ENCODE measurements at regions not wholly inside any gene's neighbourhood (a gene's known extent, or its start where the extent isn't known, plus 50 kb on each side); places are given as distances from the start of the nearest gene placed in this dataset.

- TF ChIP-seq, protein P1, sequence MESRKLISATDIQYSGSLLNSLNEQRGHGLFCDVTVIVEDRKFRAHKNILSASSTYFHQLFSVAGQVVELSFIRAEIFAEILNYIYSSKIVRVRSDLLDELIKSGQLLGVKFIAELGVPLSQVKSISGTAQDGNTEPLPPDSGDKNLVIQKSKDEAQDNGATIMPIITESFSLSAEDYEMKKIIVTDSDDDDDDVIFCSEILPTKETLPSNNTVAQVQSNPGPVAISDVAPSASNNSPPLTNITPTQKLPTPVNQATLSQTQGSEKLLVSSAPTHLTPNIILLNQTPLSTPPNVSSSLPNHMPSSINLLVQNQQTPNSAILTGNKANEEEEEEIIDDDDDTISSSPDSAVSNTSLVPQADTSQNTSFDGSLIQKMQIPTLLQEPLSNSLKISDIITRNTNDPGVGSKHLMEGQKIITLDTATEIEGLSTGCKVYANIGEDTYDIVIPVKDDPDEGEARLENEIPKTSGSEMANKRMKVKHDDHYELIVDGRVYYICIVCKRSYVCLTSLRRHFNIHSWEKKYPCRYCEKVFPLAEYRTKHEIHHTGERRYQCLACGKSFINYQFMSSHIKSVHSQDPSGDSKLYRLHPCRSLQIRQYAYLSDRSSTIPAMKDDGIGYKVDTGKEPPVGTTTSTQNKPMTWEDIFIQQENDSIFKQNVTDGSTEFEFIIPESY (IDR thresholded peaks at IDR 0.05): no peak
- TF ChIP-seq POLR2A (IDR thresholded peaks at IDR 0.05; ENCODE audit: low read depth, low read length) (no peak), HDAC6 (IDR thresholded peaks at IDR 0.05; ENCODE audit: unreplicated experiment) (no peak), ZBED1 (IDR thresholded peaks at IDR 0.05; ENCODE audit: borderline replicate concordance) (no peak), CBX5 (IDR thresholded peaks at IDR 0.05; ENCODE audit: low read depth) (no peak), TCF12 (IDR thresholded peaks at IDR 0.05; ENCODE audit: low read depth, low read length) (no peak), ZNF207 (IDR thresholded peaks at IDR 0.05; ENCODE audit: borderline replicate concordance) (no peak), SMAD5 (IDR thresholded peaks at IDR 0.05; ENCODE audit: low read depth) (no peak), ASH2L (IDR thresholded peaks at IDR 0.05; ENCODE audit: borderline replicate concordance, low read depth) (no peak)
Measured at GRCh38 chr2:121074293-121074932, 210.6 kb downstream of the TFCP2L1 start (continued).

DNA sequence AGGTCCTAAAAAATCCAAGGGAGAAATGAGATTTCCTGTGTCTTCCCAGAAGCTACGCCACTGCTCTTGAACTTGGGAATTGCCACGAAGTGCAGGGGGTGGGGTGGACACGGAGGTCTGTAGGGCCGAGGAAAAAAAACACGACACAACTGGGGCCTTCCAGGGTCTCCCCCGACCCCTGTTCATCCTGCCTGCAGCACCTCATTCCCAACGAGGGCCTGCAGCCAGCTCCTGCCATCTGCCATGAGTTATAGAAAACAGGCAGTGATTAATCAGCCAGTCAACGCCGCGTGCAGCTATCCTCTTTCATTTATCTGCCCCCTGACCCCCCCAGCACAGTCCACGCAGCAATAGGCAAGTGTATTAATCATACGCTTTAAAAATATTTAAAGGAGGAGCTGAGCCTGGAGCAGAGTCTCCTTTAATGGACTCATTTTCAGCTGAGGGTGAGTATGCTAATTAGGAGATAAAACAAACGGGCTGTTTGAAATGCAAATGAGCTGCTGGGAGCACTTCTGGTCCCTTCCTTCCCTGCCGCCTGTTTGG lies 209.9 kb downstream of the TFCP2L1 start:
- BruUV-seq (replicated peaks): no TSS peak
- Histone ChIP-seq H2AFZ (ENCODE audit: control insufficient read depth, low read depth, low read length) (no peak overlapping the region), H3K9me3 (replicated peaks; ENCODE audit: control insufficient read depth, insufficient read depth, low read length) (no peaks in the 10 kb centered on the region), H3K79me2 (ENCODE audit: control insufficient read depth, insufficient read depth, low read length) (no peaks in the 10 kb centered on the region), H3K4me3 (no peak overlapping the region), H3K27me3 (replicated peaks in 1 of 2; ENCODE audit: control insufficient read depth in 2 of 2, insufficient read depth in 2 of 2, low read length in 1 of 2) (no peaks in the 10 kb centered on the region; a peak in 1 of 4 replicates), H3K36me3 (ENCODE audit: control insufficient read depth in 2 of 2, insufficient read depth in 2 of 2, low read length in 1 of 2) (no peaks in the 10 kb centered on the region), H3K9ac (ENCODE audit: control insufficient read depth, insufficient read depth, low read length) (no peak overlapping the region), H4K20me1 (ENCODE audit: control insufficient read depth, insufficient read depth) (no peaks in the 10 kb centered on the region; the same call in 1 of the 2 replicates), H3K27ac (ENCODE audit: control insufficient read depth, insufficient read depth) (no peak overlapping the region), H3K4me2 (ENCODE audit: control insufficient read depth, insufficient read depth) (no peak overlapping the region), H3K4me1 (ENCODE audit: control insufficient read depth, insufficient read depth, low read length) (no peaks in the 10 kb centered on the region)
- intact Hi-C loops (cut with micrococcal nuclease; ENCODE audit: unreplicated experiment) (no loop called here), in situ Hi-C loops (cut with MboI) (loop anchor here (25.0 kb wide), 1 partner anchor 637 kb away; no protein-coding TSS in a partner anchor)
- ChIA-PET CTCF (interaction anchor here (1.3 to 1.9 kb wide), 4 partner anchors 10 to 381 kb away, joined by 3 to 5 read pairs (median 4); no protein-coding TSS in a partner anchor), POLR2A (interaction anchor here (0.6 kb wide), 1 partner anchor 10 kb away, joined by 3 read pairs; no protein-coding TSS in a partner anchor), SMC1A (ENCODE audit: uncharacterized antibody, unreplicated experiment) (interaction anchor here (0.7 to 2.0 kb wide), 2 partner anchors 10 to 995 kb away, joined by 3 to 7 read pairs; no protein-coding TSS in a partner anchor), RAD21 (ENCODE audit: unreplicated experiment) (no interaction called here)
- ATAC-seq (peak; percentile 59), DNase-seq (ENCODE audit: low read depth, low spot score) (peak; percentile 5), FAIRE-seq (no peak)
- 0% methylated on average over 14 of the region's 14 CpGs for WGBS (ENCODE audit: insufficient coverage, insufficient replicate concordance, low lambda C conversion rate, missing lambda C conversion rate)
- TF ChIP-seq, protein P2, sequence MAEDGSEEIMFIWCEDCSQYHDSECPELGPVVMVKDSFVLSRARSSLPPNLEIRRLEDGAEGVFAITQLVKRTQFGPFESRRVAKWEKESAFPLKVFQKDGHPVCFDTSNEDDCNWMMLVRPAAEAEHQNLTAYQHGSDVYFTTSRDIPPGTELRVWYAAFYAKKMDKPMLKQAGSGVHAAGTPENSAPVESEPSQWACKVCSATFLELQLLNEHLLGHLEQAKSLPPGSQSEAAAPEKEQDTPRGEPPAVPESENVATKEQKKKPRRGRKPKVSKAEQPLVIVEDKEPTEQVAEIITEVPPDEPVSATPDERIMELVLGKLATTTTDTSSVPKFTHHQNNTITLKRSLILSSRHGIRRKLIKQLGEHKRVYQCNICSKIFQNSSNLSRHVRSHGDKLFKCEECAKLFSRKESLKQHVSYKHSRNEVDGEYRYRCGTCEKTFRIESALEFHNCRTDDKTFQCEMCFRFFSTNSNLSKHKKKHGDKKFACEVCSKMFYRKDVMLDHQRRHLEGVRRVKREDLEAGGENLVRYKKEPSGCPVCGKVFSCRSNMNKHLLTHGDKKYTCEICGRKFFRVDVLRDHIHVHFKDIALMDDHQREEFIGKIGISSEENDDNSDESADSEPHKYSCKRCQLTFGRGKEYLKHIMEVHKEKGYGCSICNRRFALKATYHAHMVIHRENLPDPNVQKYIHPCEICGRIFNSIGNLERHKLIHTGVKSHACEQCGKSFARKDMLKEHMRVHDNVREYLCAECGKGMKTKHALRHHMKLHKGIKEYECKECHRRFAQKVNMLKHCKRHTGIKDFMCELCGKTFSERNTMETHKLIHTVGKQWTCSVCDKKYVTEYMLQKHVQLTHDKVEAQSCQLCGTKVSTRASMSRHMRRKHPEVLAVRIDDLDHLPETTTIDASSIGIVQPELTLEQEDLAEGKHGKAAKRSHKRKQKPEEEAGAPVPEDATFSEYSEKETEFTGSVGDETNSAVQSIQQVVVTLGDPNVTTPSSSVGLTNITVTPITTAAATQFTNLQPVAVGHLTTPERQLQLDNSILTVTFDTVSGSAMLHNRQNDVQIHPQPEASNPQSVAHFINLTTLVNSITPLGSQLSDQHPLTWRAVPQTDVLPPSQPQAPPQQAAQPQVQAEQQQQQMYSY (CRISPR knock-in tag; IDR thresholded peaks at IDR 0.05): peak; percentile 62; the same call in 1 of the 2 replicates
- TF ChIP-seq FOXK2 (IDR thresholded peaks at IDR 0.05) (no peak), CHD2 (IDR thresholded peaks at IDR 0.05; ENCODE audit: borderline replicate concordance, low read depth, low read length) (no peak), POLR2AphosphoS2 (IDR thresholded peaks at IDR 0.05; ENCODE audit: low read depth, low read length) (peak; percentile 52; the same call in 1 of the 2 replicates), SMARCA5 (IDR thresholded peaks at IDR 0.05) (no peak), SREBF1 (IDR thresholded peaks at IDR 0.05; ENCODE audit: low read length) (no peak)
